K562 (cell line): ENCODE measurements at regions not wholly inside any gene's neighbourhood (a gene's known extent, or its start where the extent isn't known, plus 50 kb on each side); places are given as distances from the start of the nearest gene placed in this dataset.

Source experiments
- CREM ChIP-seq: IDR thresholded peaks from 2 replicates; pipeline ENCODE4 v1.6.1; 2014; ENCODE audit warnings: antibody characterized with exemption, low read depth
- HDAC8 ChIP-seq: fragments of 450-650 bp; IDR thresholded peaks from 2 replicates; pipeline ENCODE4 v1.6.1; 2016; ENCODE audit warnings: mild to moderate bottlenecking, missing genetic modification characterization, moderate library complexity, missing compliant biosample characterization
- SETDB1 ChIP-seq: IDR thresholded peaks from one replicate; pipeline ENCODE4 v1.6.1; 2012; ENCODE audit warnings: low read length, control low read depth, inconsistent platforms
- SIX5 ChIP-seq, 2 experiments: IDR thresholded peaks; 2 replicates each; pipeline ENCODE4 v1.6.1; 2011; ENCODE audit warnings: low read length in 2 of 2, borderline replicate concordance in 1 of 2, low read depth in 1 of 2, mild to moderate bottlenecking in 1 of 2, moderate library complexity in 1 of 2; ENCODE audit not compliant: insufficient read depth in 1 of 2
- ZNF274 ChIP-seq: IDR thresholded peaks from 2 replicates; pipeline ENCODE4 v1.6.1; 2011; ENCODE audit warnings: low read depth, mild to moderate bottlenecking, low read length, moderate library complexity, borderline replicate concordance
- TF ChIP-seq, protein P1 (sequence below): fragments of 250-450 bp; sonication (Bioruptor Pico); IDR thresholded peaks from 2 replicates; pipeline ENCODE4 v1.5.0; 2020; ENCODE audit warnings: mild to moderate bottlenecking
- TF ChIP-seq, protein P2 (sequence below), 3 experiments: fragments of 200-800 bp in 1 of 3; fragments of 250-450 bp in 1 of 3; fragments of 450-650 bp in 1 of 3; sonication (Bioruptor Pico) in 1 of 3; sonication (Bioruptor generic) in 1 of 3; formaldehyde crosslinking in 1 of 3; IDR thresholded peaks; 2 replicates each; pipeline versions ENCODE4 v1.6.1 to v1.8.0; 2016 to 2022; ENCODE audit warnings: mild to moderate bottlenecking in 2 of 3, missing genetic modification characterization in 2 of 3, missing compliant biosample characterization in 1 of 3, moderate library complexity in 1 of 3
- TF ChIP-seq, protein P3 (sequence below), 3 experiments: IDR thresholded peaks in 2 of 3; conservative IDR thresholded peaks in 1 of 3; 2 replicates each; pipeline ENCODE4 v1.5.1; 2011 to 2012; ENCODE audit warnings: low read length in 3 of 3, mild to moderate bottlenecking in 3 of 3, control low read depth in 2 of 3, improper control_type of control experiment in 1 of 3, inconsistent platforms in 1 of 3, low read depth in 1 of 3, mixed read lengths in 1 of 3, moderate library complexity in 1 of 3; ENCODE audit not compliant: insufficient read depth in 2 of 3

GRCh38 chr20:56930876-56931275 lies 301.8 kb downstream of the TFAP2C start:
- TF ChIP-seq ZNF274 (no peak), CREM (no peak), SIX5 (IDR thresholded peaks at IDR 0.05; ENCODE audit: borderline replicate concordance in 1 of 2, insufficient read depth in 1 of 2, low read depth in 1 of 2, low read length in 2 of 2) (no peak), SETDB1 (no peak), HDAC8 (tag) (no peak)
- TF ChIP-seq, protein P1, sequence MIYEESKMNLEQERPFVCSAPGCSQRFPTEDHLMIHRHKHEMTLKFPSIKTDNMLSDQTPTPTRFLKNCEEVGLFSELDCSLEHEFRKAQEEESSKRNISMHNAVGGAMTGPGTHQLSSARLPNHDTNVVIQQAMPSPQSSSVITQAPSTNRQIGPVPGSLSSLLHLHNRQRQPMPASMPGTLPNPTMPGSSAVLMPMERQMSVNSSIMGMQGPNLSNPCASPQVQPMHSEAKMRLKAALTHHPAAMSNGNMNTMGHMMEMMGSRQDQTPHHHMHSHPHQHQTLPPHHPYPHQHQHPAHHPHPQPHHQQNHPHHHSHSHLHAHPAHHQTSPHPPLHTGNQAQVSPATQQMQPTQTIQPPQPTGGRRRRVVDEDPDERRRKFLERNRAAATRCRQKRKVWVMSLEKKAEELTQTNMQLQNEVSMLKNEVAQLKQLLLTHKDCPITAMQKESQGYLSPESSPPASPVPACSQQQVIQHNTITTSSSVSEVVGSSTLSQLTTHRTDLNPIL (CRISPR knock-in tag): no peak
- TF ChIP-seq, protein P2, sequence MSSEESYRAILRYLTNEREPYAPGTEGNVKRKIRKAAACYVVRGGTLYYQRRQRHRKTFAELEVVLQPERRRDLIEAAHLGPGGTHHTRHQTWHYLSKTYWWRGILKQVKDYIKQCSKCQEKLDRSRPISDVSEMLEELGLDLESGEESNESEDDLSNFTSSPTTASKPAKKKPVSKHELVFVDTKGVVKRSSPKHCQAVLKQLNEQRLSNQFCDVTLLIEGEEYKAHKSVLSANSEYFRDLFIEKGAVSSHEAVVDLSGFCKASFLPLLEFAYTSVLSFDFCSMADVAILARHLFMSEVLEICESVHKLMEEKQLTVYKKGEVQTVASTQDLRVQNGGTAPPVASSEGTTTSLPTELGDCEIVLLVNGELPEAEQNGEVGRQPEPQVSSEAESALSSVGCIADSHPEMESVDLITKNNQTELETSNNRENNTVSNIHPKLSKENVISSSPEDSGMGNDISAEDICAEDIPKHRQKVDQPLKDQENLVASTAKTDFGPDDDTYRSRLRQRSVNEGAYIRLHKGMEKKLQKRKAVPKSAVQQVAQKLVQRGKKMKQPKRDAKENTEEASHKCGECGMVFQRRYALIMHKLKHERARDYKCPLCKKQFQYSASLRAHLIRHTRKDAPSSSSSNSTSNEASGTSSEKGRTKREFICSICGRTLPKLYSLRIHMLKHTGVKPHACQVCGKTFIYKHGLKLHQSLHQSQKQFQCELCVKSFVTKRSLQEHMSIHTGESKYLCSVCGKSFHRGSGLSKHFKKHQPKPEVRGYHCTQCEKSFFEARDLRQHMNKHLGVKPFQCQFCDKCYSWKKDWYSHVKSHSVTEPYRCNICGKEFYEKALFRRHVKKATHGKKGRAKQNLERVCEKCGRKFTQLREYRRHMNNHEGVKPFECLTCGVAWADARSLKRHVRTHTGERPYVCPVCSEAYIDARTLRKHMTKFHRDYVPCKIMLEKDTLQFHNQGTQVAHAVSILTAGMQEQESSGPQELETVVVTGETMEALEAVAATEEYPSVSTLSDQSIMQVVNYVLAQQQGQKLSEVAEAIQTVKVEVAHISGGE (CRISPR knock-in tag; IDR thresholded peaks at IDR 0.05): no peak
- TF ChIP-seq, protein P3, sequence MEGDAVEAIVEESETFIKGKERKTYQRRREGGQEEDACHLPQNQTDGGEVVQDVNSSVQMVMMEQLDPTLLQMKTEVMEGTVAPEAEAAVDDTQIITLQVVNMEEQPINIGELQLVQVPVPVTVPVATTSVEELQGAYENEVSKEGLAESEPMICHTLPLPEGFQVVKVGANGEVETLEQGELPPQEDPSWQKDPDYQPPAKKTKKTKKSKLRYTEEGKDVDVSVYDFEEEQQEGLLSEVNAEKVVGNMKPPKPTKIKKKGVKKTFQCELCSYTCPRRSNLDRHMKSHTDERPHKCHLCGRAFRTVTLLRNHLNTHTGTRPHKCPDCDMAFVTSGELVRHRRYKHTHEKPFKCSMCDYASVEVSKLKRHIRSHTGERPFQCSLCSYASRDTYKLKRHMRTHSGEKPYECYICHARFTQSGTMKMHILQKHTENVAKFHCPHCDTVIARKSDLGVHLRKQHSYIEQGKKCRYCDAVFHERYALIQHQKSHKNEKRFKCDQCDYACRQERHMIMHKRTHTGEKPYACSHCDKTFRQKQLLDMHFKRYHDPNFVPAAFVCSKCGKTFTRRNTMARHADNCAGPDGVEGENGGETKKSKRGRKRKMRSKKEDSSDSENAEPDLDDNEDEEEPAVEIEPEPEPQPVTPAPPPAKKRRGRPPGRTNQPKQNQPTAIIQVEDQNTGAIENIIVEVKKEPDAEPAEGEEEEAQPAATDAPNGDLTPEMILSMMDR (IDR thresholded peaks at IDR 0.05 in 2 of 3, conservative IDR thresholded peaks at IDR 0.05 in 1 of 3; ENCODE audit: insufficient read depth in 2 of 3, low read depth in 1 of 3, low read length in 3 of 3): no peak
